ENCODE measurements at regions not wholly inside any gene's neighbourhood (a gene's known extent, or its start where the extent isn't known, plus 50 kb on each side); places are given as distances from the start of the nearest gene placed in this dataset.

- DNase-seq (no peak), ATAC-seq (no peak)
- no peaks in the 10 kb centered on the region for H3K4me1 ChIP-seq
- WGBS, 3 donors = 68 to 77% (median 71%) methylated on average over 9 of the region's 9 CpGs
- TF ChIP-seq, protein P1, sequence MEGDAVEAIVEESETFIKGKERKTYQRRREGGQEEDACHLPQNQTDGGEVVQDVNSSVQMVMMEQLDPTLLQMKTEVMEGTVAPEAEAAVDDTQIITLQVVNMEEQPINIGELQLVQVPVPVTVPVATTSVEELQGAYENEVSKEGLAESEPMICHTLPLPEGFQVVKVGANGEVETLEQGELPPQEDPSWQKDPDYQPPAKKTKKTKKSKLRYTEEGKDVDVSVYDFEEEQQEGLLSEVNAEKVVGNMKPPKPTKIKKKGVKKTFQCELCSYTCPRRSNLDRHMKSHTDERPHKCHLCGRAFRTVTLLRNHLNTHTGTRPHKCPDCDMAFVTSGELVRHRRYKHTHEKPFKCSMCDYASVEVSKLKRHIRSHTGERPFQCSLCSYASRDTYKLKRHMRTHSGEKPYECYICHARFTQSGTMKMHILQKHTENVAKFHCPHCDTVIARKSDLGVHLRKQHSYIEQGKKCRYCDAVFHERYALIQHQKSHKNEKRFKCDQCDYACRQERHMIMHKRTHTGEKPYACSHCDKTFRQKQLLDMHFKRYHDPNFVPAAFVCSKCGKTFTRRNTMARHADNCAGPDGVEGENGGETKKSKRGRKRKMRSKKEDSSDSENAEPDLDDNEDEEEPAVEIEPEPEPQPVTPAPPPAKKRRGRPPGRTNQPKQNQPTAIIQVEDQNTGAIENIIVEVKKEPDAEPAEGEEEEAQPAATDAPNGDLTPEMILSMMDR (IDR thresholded peaks at IDR 0.05) = no peak
- H3K4me3 ChIP-seq = no peak overlapping the region
- no peaks in the 10 kb centered on the region for H3K9me3 ChIP-seq
- intact Hi-C loops (cut with DNase I) = no loop called here
- peaks cover 0 to 5% (median 2%) of the 10 kb centered on the region in 3 donors for H3K27me3 ChIP-seq (ENCODE audit: insufficient read depth in 3 of 3, low read length in 2 of 3)
- no peak overlapping the region for H3K27ac ChIP-seq
- no peaks in the 10 kb centered on the region for H3K36me3 ChIP-seq (ENCODE audit: insufficient read depth in 1 of 2, low read depth in 1 of 2)
These were observed 153.6 kb downstream of the TDRD15 start for GRCh38 chr2:21277068-21278056.

DNA sequence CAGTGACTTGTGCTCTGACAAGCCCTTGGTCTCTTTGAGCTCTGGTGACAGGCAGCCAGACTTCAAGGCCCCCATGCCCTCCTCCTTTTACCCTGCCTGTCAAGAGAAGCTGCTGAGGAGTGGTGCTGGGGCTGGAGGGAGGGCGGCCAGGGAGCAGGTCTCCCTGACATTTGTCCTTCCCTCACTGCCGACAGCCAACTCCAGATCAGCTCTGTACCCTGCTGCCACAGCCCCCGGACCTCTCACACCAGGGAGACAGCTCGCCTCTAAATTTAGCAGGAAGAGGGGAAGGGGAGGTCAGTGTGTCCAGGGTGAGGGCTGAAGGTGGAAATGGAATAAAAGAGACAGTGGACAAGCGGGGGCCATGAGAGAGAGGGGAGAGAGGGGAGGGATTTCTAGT, 155.8 kb downstream of the TDRD15 start:
- Histone ChIP-seq H3K9me3 (no peaks in the 10 kb centered on the region), H3K4me1 (no peaks in the 10 kb centered on the region), H3K27me3 (ENCODE audit: insufficient read depth in 3 of 3, low read length in 2 of 3) (no peaks in the 10 kb centered on the region), H3K36me3 (ENCODE audit: insufficient read depth in 1 of 2, low read depth in 1 of 2) (no peaks in the 10 kb centered on the region), H3K4me3 (no peak overlapping the region), H3K27ac (no peak overlapping the region)
- DNase-seq (no peak), ATAC-seq (no peak)
- TF ChIP-seq, protein P1 (IDR thresholded peaks at IDR 0.05) = no peak
- intact Hi-C loops (cut with DNase I) = no loop called here
- WGBS, 3 donors = 64 to 78% (median 68%) methylated on average over 5 of the region's 5 CpGs

DNA sequence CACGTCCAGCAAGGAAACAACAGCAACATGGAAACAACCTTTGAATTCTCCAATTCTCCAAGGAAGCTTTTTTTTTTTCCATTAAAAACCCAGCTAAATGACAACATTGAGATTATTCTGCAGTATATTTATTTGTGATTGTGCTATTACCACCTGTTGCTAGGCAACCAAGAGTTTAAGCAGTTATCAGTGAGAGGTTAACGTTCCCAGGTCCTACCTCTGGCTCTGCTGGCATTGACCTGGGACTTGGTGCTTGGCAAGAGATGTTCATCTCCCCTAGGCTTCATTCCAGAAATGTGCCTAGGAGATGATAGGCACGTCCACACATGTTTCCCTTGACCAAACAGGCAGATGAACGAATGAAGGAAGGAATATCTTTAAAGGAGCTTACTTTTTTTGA, 157.0 kb downstream of the TDRD15 start:
- no peak overlapping the region for H3K4me3 ChIP-seq
- ATAC-seq (no peak), DNase-seq (no peak)
- no peak overlapping the region for H3K27ac ChIP-seq
- intact Hi-C loops (cut with DNase I) = no loop called here
- WGBS, 3 donors = 64 to 75% (median 68%) methylated on average over 4 of the region's 4 CpGs
- no peaks in the 10 kb centered on the region for H3K4me1 ChIP-seq
- no peaks in the 10 kb centered on the region for H3K9me3 ChIP-seq
- no peaks in the 10 kb centered on the region for H3K27me3 ChIP-seq (ENCODE audit: insufficient read depth in 3 of 3, low read length in 2 of 3)
- TF ChIP-seq, protein P1 (IDR thresholded peaks at IDR 0.05) = no peak
- no peaks in the 10 kb centered on the region for H3K36me3 ChIP-seq (ENCODE audit: insufficient read depth in 1 of 2, low read depth in 1 of 2)

- no peaks in the 10 kb centered on the region for H3K36me3 ChIP-seq (ENCODE audit: insufficient read depth in 1 of 2, low read depth in 1 of 2)
- H3K27ac ChIP-seq = no peak overlapping the region
- ATAC-seq (no peak), DNase-seq (no peak)
- intact Hi-C loops (cut with DNase I) = no loop called here
- no peaks in the 10 kb centered on the region for H3K9me3 ChIP-seq
- no peaks in the 10 kb centered on the region for H3K4me1 ChIP-seq
- H3K27me3 ChIP-seq (ENCODE audit: insufficient read depth in 3 of 3, low read length in 2 of 3) = no peaks in the 10 kb centered on the region
- TF ChIP-seq, protein P1 (IDR thresholded peaks at IDR 0.05) = no peak
- H3K4me3 ChIP-seq = no peak overlapping the region
These were observed 157.6 kb downstream of the TDRD15 start for GRCh38 chr2:21281384-21281783.

All from psoas muscle (tissue), 7 donors.